Neural cell (in vitro differentiated cells): ENCODE measurements at regions not wholly inside any gene's neighbourhood (a gene's known extent, or its start where the extent isn't known, plus 50 kb on each side); places are given as distances from the start of the nearest gene placed in this dataset.

Experiments
- H2AFZ ChIP-seq: fragments of 200-600, 300-800 bp; sonication (generic), shearing (Covaris generic); 2 replicates; pipeline ENCODE4 v1.6.0; 2014; ENCODE audit warnings: low read depth, mild to moderate bottlenecking, antibody characterized with exemption, low read length, moderate library complexity
- H3F3A ChIP-seq: fragments of 200-600 bp; shearing (Covaris generic); 2 replicates; pipeline ENCODE4 v1.6.1; 2016; ENCODE audit warnings: mild to moderate bottlenecking, moderate library complexity, mixed read lengths, antibody characterized with exemption, low read length; ENCODE audit not compliant: insufficient read depth, poor library complexity, severe bottlenecking
- H3K27ac ChIP-seq: fragments of 200-600, 300-800 bp; sonication (generic), shearing (Covaris generic); 2 replicates; pipeline ENCODE4 v1.5.1; 2014; ENCODE audit warnings: mild to moderate bottlenecking, low read length, moderate library complexity
- H3K27me3 ChIP-seq: fragments of 300-800, 200-600 bp; sonication (generic), shearing (Covaris generic); 2 replicates; pipeline ENCODE4 v1.6.0; 2014; ENCODE audit warnings: mild to moderate bottlenecking, low read depth, low read length, moderate library complexity; ENCODE audit not compliant: insufficient read depth
- H3K36me3 ChIP-seq: fragments of 300-800, 200-600 bp; sonication (generic), shearing (Covaris generic); 2 replicates; pipeline ENCODE4 v1.5.1; 2014; ENCODE audit warnings: mild to moderate bottlenecking, antibody characterized with exemption, low read length, moderate library complexity; ENCODE audit not compliant: insufficient read depth
- H3K4me2 ChIP-seq: fragments of 300-800, 200-600 bp; sonication (generic), shearing (Covaris generic); 2 replicates; pipeline ENCODE4 v1.6.0; 2014; ENCODE audit warnings: mild to moderate bottlenecking, low read length
- H3K4me3 ChIP-seq: fragments of 300-800, 200-600 bp; sonication (generic), shearing (Covaris generic); 2 replicates; pipeline ENCODE4 v1.5.1; 2014; ENCODE audit warnings: mild to moderate bottlenecking, low read length, moderate library complexity
- H3K79me2 ChIP-seq: fragments of 200-600 bp; shearing (Covaris generic); replicated peaks from 2 replicates; pipeline ENCODE4 v1.6.0; 2014; ENCODE audit warnings: mild to moderate bottlenecking, low read length, moderate library complexity; ENCODE audit not compliant: insufficient read depth
- H3K9ac ChIP-seq: fragments of 300-800, 200-600 bp; sonication (generic), shearing (Covaris generic); 2 replicates; pipeline ENCODE4 v1.6.1; 2016; ENCODE audit warnings: mild to moderate bottlenecking, low read length, mixed read lengths
- H3K9me2 ChIP-seq: fragments of 200-600 bp; shearing (Covaris generic); 2 replicates; pipeline ENCODE4 v1.6.1; 2016; ENCODE audit warnings: mild to moderate bottlenecking, low read length, mixed read lengths; ENCODE audit not compliant: insufficient read depth
- H3K9me3 ChIP-seq: fragments of 200-600, 300-800 bp; sonication (generic), shearing (Covaris generic); 2 replicates; pipeline ENCODE4 v1.6.1; 2016; ENCODE audit warnings: mild to moderate bottlenecking, mixed run types, low read length, moderate library complexity, mixed read lengths
- H4K20me1 ChIP-seq: fragments of 200-600 bp; shearing (Covaris generic); 2 replicates; pipeline ENCODE4 v1.6.1; 2016; ENCODE audit warnings: mild to moderate bottlenecking, mixed run types; ENCODE audit not compliant: insufficient read depth
- CTCF ChIP-seq: fragments of 450-650 bp; IDR thresholded peaks from 2 replicates; pipeline ENCODE4 v1.5.1; 2014; ENCODE audit warnings: antibody characterized with exemption, mild to moderate bottlenecking, moderate library complexity; ENCODE audit not compliant: poor library complexity, severe bottlenecking
- EP300 ChIP-seq: fragments of 450-650 bp; conservative IDR thresholded peaks from 2 replicates; pipeline ENCODE4 v1.6.1; 2014; ENCODE audit warnings: antibody characterized with exemption, mild to moderate bottlenecking, moderate library complexity; ENCODE audit not compliant: poor library complexity, severe bottlenecking
- EZH2 ChIP-seq: fragments of 200-600, 300-800 bp; shearing (Covaris generic), sonication (generic); IDR thresholded peaks from 2 replicates; pipeline ENCODE4 v1.6.1; 2014; ENCODE audit warnings: antibody characterized with exemption, low read length, borderline replicate concordance, mild to moderate bottlenecking; ENCODE audit not compliant: insufficient read depth, poor library complexity, severe bottlenecking
- MXI1 ChIP-seq: fragments of 450-650 bp; conservative IDR thresholded peaks from 2 replicates; pipeline ENCODE4 v1.6.1; 2014; ENCODE audit warnings: antibody characterized with exemption, mild to moderate bottlenecking; ENCODE audit not compliant: poor library complexity, severe bottlenecking
- POLR2AphosphoS5 ChIP-seq: IDR thresholded peaks from 2 replicates; pipeline ENCODE4 v1.6.1; 2012
- RAD21 ChIP-seq: fragments of 450-650 bp; conservative IDR thresholded peaks from 2 replicates; pipeline ENCODE4 v1.6.1; 2014; ENCODE audit warnings: antibody characterized with exemption, mild to moderate bottlenecking, moderate library complexity
- REST ChIP-seq: IDR thresholded peaks from 2 replicates; pipeline ENCODE4 v1.6.1; 2012; ENCODE audit warnings: borderline replicate concordance
- SMC3 ChIP-seq: fragments of 450-650 bp; conservative IDR thresholded peaks from 2 replicates; pipeline ENCODE4 v1.6.1; 2014; ENCODE audit warnings: antibody characterized with exemption, mild to moderate bottlenecking, moderate library complexity; ENCODE audit not compliant: poor library complexity
- TAF1 ChIP-seq: IDR thresholded peaks from 2 replicates; pipeline ENCODE4 v1.6.1; 2012; ENCODE audit warnings: low read depth

GRCh38 chr10:85124603-85125051 lies 796.2 kb downstream of the CCSER2 start:
- no peak overlapping the region for H3K9ac ChIP-seq
- H3K9me3 ChIP-seq = no peaks in the 10 kb centered on the region
- no peaks in the 10 kb centered on the region for H3K36me3 ChIP-seq
- no peak overlapping the region for H3K4me3 ChIP-seq
- no peak overlapping the region for H2AFZ ChIP-seq
- no peak overlapping the region for H3K4me2 ChIP-seq
- no peaks in the 10 kb centered on the region for H3K79me2 ChIP-seq
- no peaks in the 10 kb centered on the region for H3K27me3 ChIP-seq
- no peak overlapping the region for H3K27ac ChIP-seq
- no peaks in the 10 kb centered on the region for H3F3A ChIP-seq
- no peak for TF ChIP-seq MXI1
- TF ChIP-seq TAF1 = no peak
- no peak for TF ChIP-seq EP300
- TF ChIP-seq EZH2 = no peak
- TF ChIP-seq POLR2AphosphoS5 = no peak
- TF ChIP-seq REST = no peak
- TF ChIP-seq CTCF = no peak
- no peak for TF ChIP-seq SMC3
- no peak for TF ChIP-seq RAD21
- H3K9me2 ChIP-seq = no peaks in the 10 kb centered on the region
- H4K20me1 ChIP-seq = no peaks in the 10 kb centered on the region

GRCh38 chr10:85137253-85137652 lies 808.9 kb downstream of the CCSER2 start:
- Histone ChIP-seq H3K27ac (no peak overlapping the region), H3K79me2 (no peaks in the 10 kb centered on the region), H3K9me2 (no peaks in the 10 kb centered on the region), H3K4me2 (no peak overlapping the region), H4K20me1 (no peaks in the 10 kb centered on the region), H3K9ac (no peak overlapping the region), H2AFZ (no peak overlapping the region), H3K36me3 (no peaks in the 10 kb centered on the region), H3K27me3 (no peaks in the 10 kb centered on the region), H3F3A (no peaks in the 10 kb centered on the region), H3K9me3 (no peaks in the 10 kb centered on the region), H3K4me3 (no peak overlapping the region)
- no peak for TF ChIP-seq TAF1
- no peak for TF ChIP-seq SMC3
- TF ChIP-seq RAD21 = peak; percentile 15
- no peak for TF ChIP-seq MXI1
- TF ChIP-seq POLR2AphosphoS5 = peak; percentile 84
- peak; percentile 29 for TF ChIP-seq REST
- peak; percentile 87 for TF ChIP-seq EP300
- no peak for TF ChIP-seq CTCF
